ENCODE measurements at regions not wholly inside any gene's neighbourhood (a gene's known extent, or its start where the extent isn't known, plus 50 kb on each side); places are given as distances from the start of the nearest gene placed in this dataset.

DNA sequence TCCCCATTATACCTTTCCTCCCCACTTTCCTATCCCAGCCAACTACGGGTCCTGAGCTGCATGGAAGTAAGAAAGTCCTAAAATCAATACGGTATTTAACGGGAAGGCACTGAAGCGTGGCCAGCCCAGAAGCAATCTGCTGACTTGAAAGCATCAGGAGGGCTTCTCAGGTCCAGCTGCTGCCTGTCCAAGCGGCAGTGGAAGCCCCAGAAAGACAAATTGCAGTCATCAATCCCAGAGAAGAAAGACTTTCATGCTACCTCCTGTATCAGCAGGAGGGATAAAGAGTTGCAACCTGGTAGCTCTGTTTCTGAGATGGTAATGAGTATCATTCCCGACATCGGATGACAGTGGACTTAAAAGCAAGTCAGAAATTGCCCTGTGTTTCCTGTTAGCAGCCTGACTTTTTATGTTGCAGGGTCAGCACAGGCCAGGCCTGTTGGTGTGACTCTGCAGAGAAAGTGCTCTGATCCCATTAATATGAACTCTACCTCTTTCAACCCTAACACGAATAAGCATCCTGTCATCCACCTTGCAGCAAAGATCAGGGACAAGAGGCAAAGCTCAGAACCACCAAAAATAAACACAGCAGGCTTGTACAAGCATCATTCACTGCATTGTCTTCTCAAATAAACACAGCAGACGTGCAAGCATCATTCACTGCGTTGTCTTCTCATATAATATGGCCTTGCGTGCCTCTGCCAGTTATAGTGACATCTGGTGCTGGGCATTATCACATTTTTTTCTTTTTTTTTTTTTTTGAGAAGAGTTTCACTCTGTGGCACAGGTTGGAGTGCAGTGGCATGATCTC is 358.6 kb upstream of the CDH11 start:
- Mint-ChIP-seq H3K4me1 (no peaks in the 10 kb centered on the region), H3K36me3 (no peaks in the 10 kb centered on the region), H3K27ac (no peak overlapping the region), H3K27me3 (no peaks in the 10 kb centered on the region), H3K9me3 (peaks cover 0 to 3% (median 0%) of the 10 kb centered on the region in 7 donors), H3K4me3 (no peak overlapping the region)
- DNase-seq (no peak), ATAC-seq (ENCODE audit: low read depth in 2 of 2) (no peak)

DNA sequence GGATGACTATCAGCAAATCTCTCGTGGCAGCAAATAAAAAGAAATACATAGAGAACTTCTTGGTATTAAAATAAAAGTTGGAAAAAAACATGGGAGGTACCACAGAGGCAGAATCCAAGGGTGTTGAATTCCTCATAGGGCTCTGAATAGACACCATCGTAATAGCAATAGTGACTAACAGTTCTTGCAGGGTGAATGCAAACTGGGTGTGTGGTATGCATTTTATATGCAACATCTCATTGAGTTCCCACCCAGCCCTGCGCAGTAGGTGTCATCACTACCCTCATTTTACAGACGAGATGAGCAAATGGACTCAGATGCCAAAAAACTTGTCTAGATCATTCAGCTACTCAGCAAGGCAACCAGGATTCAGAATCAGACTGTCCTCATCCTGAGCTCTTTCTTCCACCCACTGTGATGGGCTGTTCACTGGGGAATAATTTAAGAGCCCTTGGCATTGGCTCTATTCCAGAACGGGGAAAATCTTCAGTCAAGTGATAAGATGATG is 354.6 kb upstream of the CDH11 start:
- Mint-ChIP-seq H3K27ac (no peak overlapping the region), H3K27me3 (peaks cover 0 to 6% (median 0%) of the 10 kb centered on the region in 3 donors), H3K36me3 (no peaks in the 10 kb centered on the region), H3K4me3 (no peak overlapping the region), H3K9me3 (peaks cover 0 to 3% (median 0%) of the 10 kb centered on the region in 7 donors), H3K4me1 (no peaks in the 10 kb centered on the region)
- DNase-seq, result no peak
- ATAC-seq (ENCODE audit: low read depth in 2 of 2), result no peak

- Mint-ChIP-seq H3K4me1 (no peaks in the 10 kb centered on the region), H3K36me3 (no peaks in the 10 kb centered on the region), H3K27me3 (peaks cover 0 to 6% (median 0%) of the 10 kb centered on the region in 3 donors), H3K9me3 (peaks cover 0 to 5% (median 2%) of the 10 kb centered on the region in 7 donors), H3K4me3 (no peak overlapping the region), H3K27ac (peak overlapping the region in 1 of 6 donors; percentile 12)
- no peak for DNase-seq
- no peak for ATAC-seq (ENCODE audit: low read depth in 2 of 2)
These were observed 351.8 kb upstream of the CDH11 start for GRCh38 chr16:65473699-65474098.

DNA sequence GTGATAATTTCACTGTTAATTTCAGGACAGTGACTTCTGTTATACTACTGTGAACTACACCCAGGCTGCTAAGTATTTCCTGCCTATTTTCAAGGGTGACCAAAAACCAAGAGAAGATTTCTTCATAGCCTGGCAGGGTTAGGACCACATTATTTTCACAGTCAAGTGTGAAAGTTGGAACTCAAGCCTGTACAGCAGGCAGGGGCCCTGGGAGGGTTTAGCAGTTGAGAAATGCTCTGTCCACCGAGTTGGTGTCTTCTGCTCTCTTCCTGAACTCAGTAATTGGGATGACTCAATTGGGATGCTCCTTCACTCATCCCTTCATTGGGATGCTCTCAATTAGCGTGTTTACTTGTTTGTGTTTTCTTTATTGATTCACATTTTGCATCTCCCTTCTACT is 347.3 kb upstream of the CDH11 start:
- Mint-ChIP-seq H3K4me1 (no peaks in the 10 kb centered on the region), H3K27me3 (peaks cover 0 to 6% (median 0%) of the 10 kb centered on the region in 3 donors), H3K9me3 (peaks cover 0 to 9% (median 2%) of the 10 kb centered on the region in 7 donors), H3K27ac (no peak overlapping the region), H3K4me3 (no peak overlapping the region), H3K36me3 (no peaks in the 10 kb centered on the region)
- DNase-seq (no peak), ATAC-seq (ENCODE audit: low read depth in 2 of 2) (no peak)

GRCh38 chr16:65468133-65468532 is 346.3 kb upstream of the CDH11 start:
- H3K4me3 Mint-ChIP-seq, result no peak overlapping the region
- peaks cover 0 to 9% (median 2%) of the 10 kb centered on the region in 7 donors for H3K9me3 Mint-ChIP-seq
- H3K4me1 Mint-ChIP-seq, result no peaks in the 10 kb centered on the region
- DNase-seq, result no peak
- no peak overlapping the region for H3K27ac Mint-ChIP-seq
- ATAC-seq (ENCODE audit: low read depth in 2 of 2), result no peak
- H3K27me3 Mint-ChIP-seq, result no peaks in the 10 kb centered on the region
- H3K36me3 Mint-ChIP-seq, result no peaks in the 10 kb centered on the region

GRCh38 chr16:65463652-65464260 is 341.9 kb upstream of the CDH11 start:
- Mint-ChIP-seq H3K27ac (no peak overlapping the region), H3K4me1 (no peaks in the 10 kb centered on the region), H3K9me3 (peaks cover 0 to 13% (median 0%) of the 10 kb centered on the region in 7 donors), H3K4me3 (no peak overlapping the region), H3K36me3 (no peaks in the 10 kb centered on the region), H3K27me3 (peaks cover 0 to 7% (median 0%) of the 10 kb centered on the region in 3 donors)
- no peak for DNase-seq
- ATAC-seq (ENCODE audit: low read depth in 2 of 2), result no peak

- Mint-ChIP-seq H3K36me3 (no peaks in the 10 kb centered on the region), H3K9me3 (peaks cover 0 to 22% (median 4%) of the 10 kb centered on the region in 7 donors), H3K27me3 (peaks cover 0 to 7% (median 0%) of the 10 kb centered on the region in 3 donors), H3K4me3 (no peak overlapping the region), H3K27ac (peak overlapping the region in 1 of 6 donors; percentile 40), H3K4me1 (no peaks in the 10 kb centered on the region)
- ATAC-seq (ENCODE audit: low read depth in 2 of 2) (no peak), DNase-seq (no peak)
These were observed 335.2 kb upstream of the CDH11 start for GRCh38 chr16:65457084-65457483.

DNA sequence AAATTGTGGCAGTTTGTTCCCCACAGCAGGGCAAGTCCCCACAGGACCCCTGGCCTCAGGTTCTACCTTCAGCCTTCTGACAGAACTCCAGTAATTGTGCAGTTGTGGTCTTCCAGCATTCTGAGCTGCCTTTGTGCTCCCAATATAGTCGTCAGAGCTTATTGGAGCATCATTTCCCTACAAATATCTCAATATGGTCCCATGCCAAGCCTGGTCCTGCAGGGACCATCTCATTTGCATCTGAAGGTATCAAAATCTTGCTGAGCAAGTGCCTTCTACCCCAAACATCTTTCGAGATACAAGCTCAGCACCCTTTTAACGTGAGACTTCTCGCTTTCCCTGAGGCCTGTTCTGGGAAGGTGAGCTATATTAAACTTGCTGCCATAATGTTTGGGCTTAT is 333.9 kb upstream of the CDH11 start:
- Mint-ChIP-seq H3K27me3 (peaks cover 0 to 7% (median 0%) of the 10 kb centered on the region in 3 donors), H3K4me1 (no peaks in the 10 kb centered on the region), H3K9me3 (peaks cover 0 to 17% (median 4%) of the 10 kb centered on the region in 7 donors), H3K4me3 (no peak overlapping the region), H3K27ac (no peak overlapping the region), H3K36me3 (no peaks in the 10 kb centered on the region)
- ATAC-seq (ENCODE audit: low read depth in 2 of 2) (no peak), DNase-seq (no peak)

DNA sequence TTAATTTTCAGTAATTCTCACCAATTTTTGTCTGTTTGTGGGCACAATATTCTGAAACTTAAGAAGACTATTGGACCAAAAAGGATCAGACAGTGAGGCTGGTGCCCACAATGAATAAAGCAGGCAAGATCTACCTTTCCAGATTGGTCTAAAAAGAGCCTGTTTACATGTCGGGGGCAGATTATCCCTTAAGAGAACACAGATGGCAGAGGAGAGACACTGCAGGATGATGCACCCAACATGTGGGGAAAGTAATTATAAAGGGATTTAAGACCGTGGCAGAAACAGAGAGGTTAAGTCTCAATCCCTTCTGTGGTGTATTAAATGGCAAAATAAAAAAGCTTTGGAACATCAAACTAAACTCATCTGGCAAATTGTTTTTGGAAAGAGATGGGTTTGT is 331.8 kb upstream of the CDH11 start:
- Mint-ChIP-seq H3K4me3 (no peak overlapping the region), H3K9me3 (peaks cover 1 to 29% (median 10%) of the 10 kb centered on the region in 7 donors), H3K4me1 (no peaks in the 10 kb centered on the region), H3K27me3 (no peaks in the 10 kb centered on the region), H3K27ac (no peak overlapping the region), H3K36me3 (no peaks in the 10 kb centered on the region)
- DNase-seq (no peak), ATAC-seq (ENCODE audit: low read depth in 2 of 2) (no peak)

GRCh38 chr16:65449526-65449925 is 327.7 kb upstream of the CDH11 start:
- Mint-ChIP-seq H3K36me3 (no peaks in the 10 kb centered on the region), H3K27me3 (no peaks in the 10 kb centered on the region), H3K4me3 (no peak overlapping the region), H3K9me3 (peaks cover 1 to 42% (median 17%) of the 10 kb centered on the region in 7 donors), H3K27ac (no peak overlapping the region), H3K4me1 (no peaks in the 10 kb centered on the region)
- ATAC-seq (ENCODE audit: low read depth in 2 of 2) (no peak), DNase-seq (no peak)

DNA sequence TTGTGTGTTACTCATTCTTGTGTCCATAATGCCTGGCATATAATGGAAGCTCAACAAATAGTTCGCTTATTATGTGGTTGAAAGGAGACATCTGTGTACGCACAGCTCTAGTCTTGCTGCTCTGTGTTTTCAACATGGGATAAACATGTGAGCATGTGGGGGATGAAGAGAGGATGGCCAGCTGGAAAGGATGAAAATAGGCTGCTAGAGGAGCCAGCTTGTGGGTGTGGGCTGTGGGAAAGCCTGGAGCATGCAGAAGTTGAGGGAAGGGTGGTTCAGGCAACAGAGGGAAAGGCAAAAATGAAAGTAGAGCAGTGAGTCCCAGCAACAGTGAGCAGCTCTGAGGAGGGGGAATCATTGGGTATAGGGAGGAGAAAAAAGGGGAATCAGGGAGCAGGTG is 324.6 kb upstream of the CDH11 start:
- DNase-seq (no peak), ATAC-seq (ENCODE audit: low read depth in 2 of 2) (no peak)
- Mint-ChIP-seq H3K4me3 (no peak overlapping the region), H3K27me3 (no peaks in the 10 kb centered on the region), H3K27ac (peak overlapping the region in 1 of 6 donors; percentile 38), H3K9me3 (peaks cover 1 to 31% (median 22%) of the 10 kb centered on the region in 7 donors), H3K4me1 (no peaks in the 10 kb centered on the region), H3K36me3 (no peaks in the 10 kb centered on the region)

- H3K36me3 Mint-ChIP-seq, result no peaks in the 10 kb centered on the region
- ATAC-seq (ENCODE audit: low read depth in 2 of 2), result no peak
- no peak for DNase-seq
- H3K4me3 Mint-ChIP-seq, result no peak overlapping the region
- no peak overlapping the region for H3K27ac Mint-ChIP-seq
- peaks cover 1 to 27% (median 21%) of the 10 kb centered on the region in 7 donors for H3K9me3 Mint-ChIP-seq
- no peaks in the 10 kb centered on the region for H3K27me3 Mint-ChIP-seq
- no peaks in the 10 kb centered on the region for H3K4me1 Mint-ChIP-seq
These were observed 323.7 kb upstream of the CDH11 start for GRCh38 chr16:65445313-65446260.

DNA sequence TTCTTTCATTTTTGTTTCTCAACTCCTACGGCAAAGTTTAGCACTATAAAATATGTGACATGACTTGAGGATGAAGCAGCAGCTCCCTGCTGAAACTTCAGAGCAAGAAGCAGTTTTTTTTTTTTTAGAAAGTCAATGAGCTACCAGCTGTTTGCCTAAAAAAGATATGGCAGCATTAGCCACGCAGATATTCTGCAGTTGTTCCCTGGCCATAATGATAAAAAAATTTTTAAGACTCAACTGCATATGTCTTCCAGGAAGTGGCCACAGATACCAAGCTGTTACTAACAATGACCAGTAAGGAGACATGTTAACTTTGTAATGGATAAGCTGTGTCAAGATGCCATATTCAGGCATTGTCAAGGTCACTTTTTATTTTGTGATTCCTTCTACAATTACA is 319.6 kb upstream of the CDH11 start:
- no peaks in the 10 kb centered on the region for H3K36me3 Mint-ChIP-seq
- DNase-seq, result no peak
- no peaks in the 10 kb centered on the region for H3K4me1 Mint-ChIP-seq
- no peaks in the 10 kb centered on the region for H3K27me3 Mint-ChIP-seq
- H3K4me3 Mint-ChIP-seq, result no peak overlapping the region
- H3K27ac Mint-ChIP-seq, result no peak overlapping the region
- H3K9me3 Mint-ChIP-seq, result peaks cover 0 to 9% (median 3%) of the 10 kb centered on the region in 7 donors
- no peak for ATAC-seq (ENCODE audit: low read depth in 2 of 2)

All from naive B cell (primary cell).